Activated T-cell treated with anti-CD3 and anti-CD28 coated beads, Interleukin-2, amount 50 U/mL, for 48 hours (primary cell): ENCODE measurements at regions not wholly inside any gene's neighbourhood (a gene's known extent, or its start where the extent isn't known, plus 50 kb on each side); places are given as distances from the start of the nearest gene placed in this dataset.

Experiments
- DNase-seq, 2 experiments: peaks; one replicate each; pipeline ENCODE4 v3.0.0-alpha.2; 2020

DNA sequence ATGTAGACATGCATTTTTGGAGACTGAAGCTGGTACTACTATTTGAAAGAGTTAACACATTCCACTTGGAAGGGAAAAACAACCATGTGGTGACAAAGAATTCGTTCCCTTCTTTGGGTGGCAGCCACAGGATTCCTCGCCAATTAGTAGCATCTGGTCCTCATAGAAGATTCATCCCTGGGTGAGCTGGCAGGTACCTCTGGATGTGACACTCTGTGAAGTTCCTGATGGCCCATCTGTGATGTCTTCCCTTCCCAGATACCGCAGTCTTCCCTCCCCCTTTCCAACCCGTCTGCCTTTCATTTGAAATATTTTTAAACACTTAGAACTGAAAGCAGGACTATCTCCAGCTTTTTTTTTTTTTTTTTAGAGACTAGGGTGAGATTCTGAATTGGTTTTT is 569.5 kb downstream of the TYW1 start:
- no peak for DNase-seq

DNA sequence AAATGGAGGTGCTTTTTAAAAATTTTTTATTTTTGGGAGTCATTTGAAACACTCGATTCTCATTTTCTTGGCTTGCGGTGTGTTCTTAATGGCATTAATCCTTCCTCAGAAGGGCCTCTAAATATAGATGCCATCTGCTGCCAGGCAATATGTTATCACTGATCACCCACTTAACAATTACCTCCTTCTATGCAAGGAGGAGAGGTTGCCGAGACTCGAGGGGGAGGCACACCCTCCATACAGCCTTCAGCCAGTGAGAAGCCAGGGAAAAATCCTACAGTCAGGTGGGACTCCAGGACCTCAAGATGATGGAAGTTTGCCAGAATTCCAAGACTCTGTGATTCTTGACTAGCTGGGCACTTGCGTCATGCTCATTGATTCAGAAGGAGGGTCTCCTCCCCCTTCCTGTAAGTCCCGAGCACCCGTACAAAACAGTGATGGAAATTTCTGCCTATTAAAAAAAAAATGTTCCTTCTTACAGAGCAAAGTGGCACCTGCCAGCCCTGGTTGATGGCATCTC is 574.5 kb downstream of the TYW1 start:
- DNase-seq, result no peak

DNA sequence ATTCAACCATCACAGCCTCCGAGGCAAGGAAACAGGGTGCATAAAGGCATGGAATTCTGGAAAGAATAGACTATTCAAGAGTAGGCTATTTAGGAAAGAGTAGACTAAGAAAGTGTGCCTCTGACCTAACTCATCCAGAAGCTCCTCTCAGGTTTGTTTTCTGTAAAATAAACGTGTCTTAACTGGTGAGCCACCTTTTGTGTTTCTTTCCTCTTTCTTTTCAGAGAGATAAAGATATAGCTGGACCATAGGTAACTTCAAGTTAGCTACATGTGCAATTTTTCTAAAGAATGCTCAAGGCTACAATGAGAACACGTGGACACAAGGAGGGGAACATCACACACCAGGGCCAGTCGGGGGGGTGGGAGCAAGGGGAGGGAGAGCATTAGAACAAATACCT is 577.0 kb downstream of the TYW1 start:
- no peak for DNase-seq

DNA sequence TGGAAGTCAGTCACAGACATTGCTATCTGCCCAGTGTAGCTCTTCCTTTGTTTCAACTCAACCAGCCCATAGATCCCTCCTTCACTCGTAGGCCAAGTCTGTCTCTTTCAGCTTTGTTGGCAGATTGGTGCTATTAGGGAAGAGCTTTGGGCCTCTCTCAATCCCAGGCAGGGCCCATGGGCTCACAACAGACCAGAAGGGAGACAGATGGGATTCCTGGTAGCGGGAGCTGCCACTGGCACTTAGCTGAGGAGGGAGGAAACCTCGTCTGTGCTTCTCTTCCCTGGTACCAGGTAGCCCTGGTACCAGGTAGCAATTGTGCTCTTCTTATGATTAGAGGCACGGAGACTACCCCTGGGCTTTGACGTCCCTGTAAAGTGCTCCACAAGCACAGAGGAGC is 592.0 kb downstream of the TYW1 start:
- DNase-seq, result no peak

DNA sequence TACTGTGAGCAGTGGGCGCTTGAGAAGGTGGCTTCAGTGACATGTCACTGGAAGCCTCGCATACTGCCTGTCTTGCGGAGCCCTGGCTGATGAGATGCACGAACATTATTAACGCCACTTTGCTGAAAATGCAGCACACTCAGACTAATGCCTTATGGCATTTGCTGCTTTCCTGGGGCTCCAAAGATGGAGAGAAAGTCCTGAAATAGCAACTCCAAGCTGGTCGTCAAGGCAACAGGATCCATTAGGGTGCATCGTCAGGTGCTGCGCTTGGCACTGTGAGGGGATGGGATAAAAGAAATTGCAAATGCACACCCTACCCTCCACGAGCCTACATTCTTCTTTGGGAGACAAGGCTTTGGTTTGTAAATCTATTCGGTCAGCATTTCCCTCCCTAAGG is 592.5 kb downstream of the TYW1 start:
- no peak for DNase-seq

DNA sequence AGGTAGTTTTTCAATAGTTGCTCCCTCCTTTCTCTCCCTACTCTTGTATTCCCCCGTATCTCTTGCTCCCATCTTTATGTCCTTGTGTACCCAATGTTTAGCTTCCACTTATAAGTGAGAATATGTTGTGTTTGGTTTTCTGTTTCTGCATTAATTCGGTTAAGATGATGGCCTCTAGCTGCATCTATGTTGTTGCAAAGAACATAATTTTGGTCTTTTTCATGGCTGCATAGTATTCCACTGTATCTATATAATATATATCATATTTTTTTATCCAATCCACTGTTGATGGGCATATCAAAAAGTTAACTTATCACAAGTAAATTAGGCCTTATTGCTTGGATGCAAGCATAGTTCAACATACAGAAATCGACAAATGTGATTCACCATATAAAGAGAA is 594.0 kb downstream of the TYW1 start:
- DNase-seq, result no peak

DNA sequence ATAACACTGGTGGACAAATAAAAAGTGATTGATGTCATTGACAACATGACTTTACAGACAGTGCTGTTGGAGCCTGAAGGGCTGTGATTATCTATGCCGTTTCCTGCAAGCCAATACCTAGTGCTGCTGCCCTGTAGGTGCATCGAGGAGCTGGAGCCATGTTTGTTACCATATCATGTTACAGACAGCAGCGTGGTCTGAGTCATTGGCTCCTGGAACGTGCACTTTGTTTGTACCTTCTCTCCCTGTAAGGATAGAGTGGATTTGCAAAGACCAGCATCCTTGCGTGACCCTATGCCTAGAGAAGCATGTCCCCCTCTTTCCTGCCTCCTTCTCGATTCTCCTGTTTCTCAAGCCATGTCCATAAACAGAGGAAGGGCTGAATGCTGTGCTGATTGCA is 597.2 kb downstream of the TYW1 start:
- no peak for DNase-seq

DNA sequence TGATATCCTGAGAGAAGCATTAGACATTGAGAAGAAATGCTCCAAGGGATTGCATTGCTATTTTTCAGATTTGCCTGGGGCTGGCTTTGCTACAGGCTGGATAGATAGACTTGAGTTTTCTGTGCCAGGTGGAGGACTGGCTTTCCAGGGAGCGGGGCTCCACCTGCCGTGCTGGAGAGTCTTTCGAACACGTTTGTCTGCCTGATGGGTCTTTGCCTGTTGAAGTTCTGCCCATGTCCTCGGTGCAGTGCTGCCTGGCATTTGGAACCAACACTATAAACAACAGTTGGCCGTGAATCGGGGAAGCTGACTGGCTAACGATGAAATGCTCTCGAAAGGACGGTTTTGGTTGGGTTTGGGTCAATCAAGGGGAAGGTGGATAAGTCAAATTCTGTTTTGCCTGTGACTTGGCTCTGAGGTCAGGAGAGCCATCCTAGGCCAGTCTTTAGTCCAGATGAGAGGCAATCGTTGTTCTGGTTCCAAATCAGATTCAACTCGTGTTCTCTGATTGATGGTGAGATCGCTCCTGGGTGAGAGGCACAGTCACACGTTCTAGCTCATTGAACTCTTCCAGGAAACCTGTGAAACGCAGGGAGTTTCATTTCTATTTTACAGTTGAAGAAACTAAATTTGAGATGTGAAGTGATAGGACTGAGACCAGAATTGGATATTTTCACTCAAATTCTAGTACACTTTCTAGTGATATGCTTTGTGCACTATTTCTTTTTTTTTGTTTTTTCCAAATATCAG is 599.0 kb downstream of the TYW1 start:
- DNase-seq, result no peak

DNA sequence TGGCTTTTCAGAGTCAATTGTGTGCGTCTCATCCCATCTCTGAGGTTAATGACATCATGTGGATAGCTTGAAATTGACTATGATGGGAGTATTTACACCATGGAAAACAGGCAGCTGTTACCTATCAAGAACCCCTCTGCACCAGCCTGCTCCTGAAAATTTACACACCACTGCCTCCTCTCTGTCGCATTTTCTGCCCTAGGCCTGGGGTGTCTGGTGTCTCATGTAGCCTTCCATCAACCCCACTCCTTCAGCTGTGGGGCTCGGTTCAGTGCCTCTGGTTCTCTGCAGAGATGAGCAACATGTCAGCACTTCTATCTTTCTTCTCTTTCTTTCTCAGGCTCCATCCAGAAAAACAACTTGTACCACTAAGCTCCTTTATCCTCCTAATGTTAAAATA is 600.5 kb downstream of the TYW1 start:
- no peak for DNase-seq

DNA sequence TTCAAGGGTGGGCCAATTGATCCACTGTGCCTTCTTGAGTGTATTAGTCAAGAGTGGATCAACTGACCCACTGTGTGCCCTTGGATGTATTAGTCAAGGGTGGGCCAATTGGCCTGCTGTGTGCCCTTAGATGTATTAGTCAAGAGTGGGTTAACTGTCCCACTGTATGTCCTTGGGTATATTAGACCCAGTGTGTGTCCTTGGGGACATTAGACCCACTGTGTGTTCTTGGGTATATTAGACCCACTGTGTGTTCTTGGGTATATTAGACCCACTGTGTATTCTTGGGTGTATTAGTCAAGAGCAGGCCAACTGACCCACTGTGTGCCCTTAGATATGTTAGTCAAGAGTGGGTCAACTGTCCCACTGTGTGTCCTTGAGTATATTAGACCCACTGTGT is 601.8 kb downstream of the TYW1 start:
- no peak for DNase-seq

DNA sequence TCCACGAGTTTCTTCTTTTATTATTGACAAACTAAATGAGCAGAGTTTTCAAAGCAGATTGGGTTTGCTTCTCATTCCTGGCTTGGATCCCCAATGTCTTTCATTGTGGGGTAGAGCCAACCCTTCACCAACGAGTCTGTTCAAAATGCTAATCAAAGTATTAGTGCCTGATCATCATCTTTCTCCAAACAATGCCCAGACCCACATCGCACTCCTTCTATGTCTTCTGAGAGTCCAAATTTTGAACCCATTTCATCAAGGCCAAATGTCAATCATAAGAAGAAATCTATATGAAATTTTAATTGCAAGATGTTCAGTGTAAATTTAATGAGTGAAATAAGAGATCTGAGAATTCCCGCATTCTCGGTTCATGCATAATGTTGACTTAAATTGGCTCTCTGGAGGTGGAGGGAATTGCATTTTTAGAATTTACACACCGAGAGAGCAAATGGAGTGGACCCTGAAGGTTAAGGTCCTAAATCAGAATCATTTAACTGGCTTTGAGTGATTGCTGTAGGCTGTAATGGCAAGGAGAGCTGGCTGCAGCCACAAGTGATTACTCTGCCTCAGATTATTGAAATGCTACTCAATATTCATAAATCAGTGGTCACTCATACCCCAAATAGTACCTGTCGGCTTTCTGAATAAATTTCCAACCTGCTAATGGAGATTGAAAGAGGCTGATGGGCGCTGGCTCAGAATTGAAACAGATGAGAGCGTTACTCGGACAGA is 602.9 kb downstream of the TYW1 start:
- DNase-seq, result no peak

DNA sequence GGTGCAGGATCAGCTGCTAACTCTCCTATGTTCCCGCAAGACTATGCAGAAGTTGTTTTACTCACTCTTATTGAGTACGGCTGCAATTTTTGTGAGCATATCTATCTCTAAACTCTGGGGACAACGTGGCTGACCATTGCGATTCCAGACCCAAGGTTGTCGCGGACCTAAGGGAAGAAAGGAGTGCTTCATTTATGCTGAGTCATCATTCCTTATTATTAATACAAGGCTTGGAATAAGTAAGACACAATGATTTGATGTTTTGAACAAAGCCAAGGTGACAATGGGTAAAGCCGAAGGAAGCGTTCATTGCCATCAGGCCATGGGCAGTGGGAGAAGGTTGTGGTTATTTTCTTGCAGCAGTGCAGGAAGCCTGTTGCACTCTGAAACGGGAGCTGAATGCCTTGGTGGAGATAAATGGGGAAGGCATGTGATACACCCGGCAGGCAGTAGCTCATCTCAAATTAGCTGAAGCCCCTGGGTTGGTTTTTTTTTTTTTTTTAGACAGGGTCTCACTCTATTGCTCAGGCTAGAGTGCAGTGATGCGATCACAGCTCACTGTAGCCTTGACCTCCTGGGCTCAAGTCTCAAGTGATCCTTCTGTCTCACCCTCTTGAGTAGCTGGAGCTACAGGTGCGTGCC is 605.7 kb downstream of the TYW1 start:
- DNase-seq, result no peak

DNA sequence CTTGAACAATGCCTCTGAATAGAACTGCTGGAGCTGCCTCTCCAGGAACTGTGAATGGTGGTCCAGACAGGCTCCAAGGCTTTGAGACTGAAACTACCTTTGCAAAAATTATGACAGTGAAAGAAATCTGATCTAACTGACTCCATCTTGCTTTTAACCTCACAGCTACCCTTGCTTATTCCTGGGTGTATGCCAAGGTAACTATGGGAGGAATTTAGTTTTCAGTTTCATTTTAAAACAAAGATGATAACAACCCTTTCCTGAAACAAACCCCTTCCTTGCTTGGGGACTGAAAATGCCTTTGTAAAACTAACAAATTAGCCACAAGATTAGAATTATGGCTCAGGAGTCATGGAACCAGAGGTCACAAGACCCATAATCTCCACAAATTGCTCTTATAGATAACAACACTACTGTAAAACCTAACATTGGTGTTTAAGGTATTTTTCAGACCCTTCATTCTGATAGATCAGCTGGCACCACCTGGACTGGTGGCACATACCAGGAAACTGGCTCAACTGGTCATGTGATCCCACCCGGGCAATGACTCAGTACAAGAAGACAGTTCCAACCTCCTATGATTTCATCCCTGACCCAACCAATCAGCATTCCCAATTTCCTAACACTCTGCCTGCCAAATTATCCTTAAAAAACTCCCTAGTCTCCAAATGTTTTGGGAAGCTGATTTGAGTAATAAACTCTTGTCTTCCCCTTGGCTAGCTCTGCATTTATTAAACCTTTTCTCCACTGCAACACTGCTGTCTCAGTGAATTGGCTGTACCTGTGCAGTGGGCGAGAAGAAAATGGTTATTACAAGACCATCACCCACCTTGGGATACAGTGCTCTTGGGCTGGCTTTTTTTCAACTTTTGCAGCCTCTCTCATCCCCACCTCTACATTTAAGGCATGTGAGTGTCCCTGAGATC is 608.1 kb downstream of the TYW1 start:
- no peak for DNase-seq

DNA sequence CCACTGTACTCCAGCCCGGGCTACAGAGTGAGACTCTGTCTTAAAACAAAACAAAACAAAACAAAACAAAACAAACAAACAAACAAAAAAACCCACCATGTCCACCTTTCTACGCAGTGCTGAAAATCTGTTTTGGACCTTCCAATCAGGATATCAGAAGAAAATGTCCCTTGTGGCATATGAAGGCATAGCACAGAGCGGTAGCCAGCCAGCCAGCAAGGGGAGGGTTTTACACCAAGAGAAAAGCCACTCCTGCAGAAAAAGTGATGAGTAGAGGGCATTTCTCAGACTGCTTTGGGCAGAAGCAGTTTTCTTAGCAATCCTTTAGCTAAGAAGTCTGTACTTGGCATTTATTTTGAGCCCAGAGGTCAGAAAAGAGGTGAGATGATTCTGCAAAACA is 612.2 kb downstream of the TYW1 start:
- DNase-seq, result no peak

DNA sequence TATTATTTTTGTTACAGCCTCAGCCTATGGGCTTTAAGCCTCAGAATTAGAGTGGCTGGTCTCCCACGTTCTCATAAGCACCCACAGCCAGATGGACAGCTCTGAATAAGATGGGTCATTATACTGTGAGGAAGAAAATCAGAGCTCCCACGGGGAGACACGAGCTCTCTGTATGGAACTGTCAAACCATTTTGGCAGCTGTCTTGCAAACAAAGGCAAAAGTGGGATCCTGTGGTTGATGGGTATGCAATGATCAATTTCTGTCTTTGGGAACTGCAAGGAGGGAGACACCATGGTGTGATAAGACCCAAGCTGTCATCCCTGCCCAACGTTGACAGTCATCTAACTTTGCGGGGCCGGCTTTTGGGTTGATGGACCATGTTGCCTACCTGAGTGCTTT is 614.3 kb downstream of the TYW1 start:
- DNase-seq, result no peak

DNA sequence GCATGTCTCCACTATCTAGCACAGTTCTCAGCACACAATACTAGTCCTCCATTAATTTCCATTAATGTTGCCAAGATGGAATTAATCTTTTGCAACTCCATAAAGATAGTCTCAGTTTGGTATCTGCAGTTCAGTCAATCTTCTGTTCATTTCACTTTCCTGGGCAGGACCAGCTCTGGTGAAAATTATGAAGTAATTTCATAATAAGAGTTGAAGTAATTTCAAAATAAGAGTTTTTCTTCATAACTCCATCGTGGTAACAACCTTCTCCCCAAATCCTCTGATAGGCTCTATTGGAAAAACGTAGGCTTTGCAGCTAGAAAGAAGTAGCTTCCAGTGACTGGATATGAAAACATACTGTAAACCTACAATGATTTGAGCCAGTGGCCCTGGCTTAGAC is 618.2 kb downstream of the TYW1 start:
- no peak for DNase-seq

DNA sequence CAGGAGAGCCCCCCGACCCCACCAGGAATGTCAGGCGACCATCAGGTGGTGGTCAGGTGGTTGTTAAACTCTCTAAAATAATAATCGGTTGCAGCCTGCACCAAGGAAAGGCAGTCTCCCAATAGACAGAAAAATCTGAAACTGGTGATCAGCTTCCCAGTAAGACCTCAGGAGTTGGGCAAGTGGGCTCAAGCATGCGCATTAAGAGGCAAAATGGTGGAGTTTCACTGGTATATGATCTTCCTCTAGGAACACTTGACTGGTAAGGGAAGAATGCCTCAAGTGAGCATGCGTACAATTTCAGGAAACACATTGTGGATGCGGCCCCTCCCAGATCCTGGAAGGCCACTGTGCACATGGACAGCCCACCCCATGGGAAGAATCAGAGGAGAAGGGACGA is 619.9 kb downstream of the TYW1 start:
- DNase-seq, result no peak

DNA sequence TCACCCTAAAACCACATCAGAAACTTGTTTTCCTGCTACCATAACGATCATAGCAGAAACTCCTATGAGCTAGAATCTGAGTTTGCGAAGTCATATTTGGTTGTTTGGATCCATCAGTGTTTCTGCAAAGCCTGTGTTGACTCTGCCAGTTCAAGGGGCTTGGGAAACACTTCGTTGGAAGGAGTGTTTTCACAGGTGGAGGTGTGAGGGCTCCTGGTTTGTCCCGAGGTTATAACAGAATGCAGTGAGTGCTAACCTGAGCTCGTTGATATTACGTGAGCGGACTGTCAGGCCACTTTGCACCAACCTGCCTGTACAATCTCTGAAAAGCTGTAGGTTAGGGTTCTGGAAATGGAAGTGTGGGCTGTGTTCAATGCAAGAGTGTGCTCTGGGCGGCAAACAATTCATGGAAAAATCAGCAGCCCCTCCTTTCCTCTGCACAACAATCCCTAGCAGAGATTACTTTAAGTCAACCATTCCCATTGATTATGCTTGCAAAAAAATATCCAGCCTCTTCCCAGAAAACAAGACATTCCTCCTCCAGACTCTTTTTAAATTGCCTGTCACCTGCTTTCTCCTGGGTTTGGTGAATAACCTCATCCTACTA is 622.0 kb downstream of the TYW1 start:
- no peak for DNase-seq

DNA sequence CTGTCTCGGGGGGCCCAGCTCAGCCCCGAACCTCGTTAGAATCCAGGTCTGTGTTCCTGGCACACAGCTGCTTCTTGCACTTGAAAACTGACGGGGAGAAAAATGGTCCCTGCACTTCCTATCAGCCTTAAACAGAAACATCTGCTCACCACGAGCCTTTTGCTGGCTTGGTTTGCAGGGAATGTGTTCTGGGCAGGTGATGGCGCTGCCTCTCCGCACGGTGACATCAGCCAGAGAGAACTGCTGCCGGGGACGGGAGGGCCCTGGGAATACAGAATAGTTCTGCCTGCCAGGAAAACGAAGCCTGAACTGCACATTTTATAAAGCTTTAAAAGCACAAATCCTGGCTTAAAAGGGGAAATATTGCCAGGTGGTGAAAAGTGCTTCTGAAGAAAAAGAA is 622.5 kb downstream of the TYW1 start:
- DNase-seq, result no peak

DNA sequence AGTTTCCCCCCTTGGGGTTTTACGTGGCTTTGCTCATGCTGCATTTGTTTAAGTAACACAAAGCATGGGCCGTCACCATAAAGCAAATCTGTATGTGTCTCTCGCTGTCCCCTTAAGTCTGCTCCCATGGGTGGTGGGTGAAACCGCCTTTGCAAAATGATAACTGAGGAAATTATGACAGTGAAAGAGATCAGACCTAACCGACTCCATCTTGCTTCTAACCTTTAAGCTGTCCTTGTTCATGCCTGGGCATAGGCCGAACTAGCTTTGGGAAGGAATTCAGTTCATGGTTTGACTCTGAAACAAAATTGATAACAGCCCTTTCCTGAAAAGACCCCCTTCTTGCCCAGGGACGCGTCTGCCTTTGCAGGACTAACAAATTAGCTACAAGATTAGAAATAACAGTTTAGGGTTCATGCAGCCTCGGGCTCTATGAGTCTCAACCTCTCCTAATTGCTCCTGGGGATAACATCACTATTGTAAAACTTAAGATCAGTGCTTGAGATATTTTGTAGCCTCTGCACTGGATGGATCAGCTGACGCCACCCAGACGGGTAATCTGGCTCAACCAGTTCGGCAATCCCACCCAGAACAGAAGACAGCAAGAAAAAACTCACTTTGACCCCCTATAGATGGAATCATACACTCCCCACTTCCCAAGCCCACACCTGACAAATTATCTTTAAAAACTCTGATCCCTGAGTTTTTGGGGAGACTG is 623.7 kb downstream of the TYW1 start:
- no peak for DNase-seq

DNA sequence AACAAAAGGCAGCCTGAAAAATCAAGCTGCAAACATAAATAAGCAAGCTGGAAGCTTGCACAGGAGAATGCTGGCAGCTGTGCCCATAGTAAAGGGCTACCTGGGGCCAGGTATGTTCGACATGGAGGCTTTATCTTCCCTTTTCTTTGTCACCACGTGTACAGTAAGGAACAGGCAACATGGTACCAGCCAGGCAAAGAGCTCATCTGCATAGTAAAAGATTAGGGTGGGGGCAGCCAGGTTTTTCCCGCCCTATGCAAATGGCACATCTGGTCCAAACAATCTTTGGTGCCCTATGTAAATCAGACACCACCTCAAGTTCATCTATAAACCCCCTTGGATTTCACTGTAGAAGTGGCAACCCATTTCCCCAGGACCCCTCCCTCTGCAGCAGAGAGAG is 625.1 kb downstream of the TYW1 start:
- no peak for DNase-seq

DNA sequence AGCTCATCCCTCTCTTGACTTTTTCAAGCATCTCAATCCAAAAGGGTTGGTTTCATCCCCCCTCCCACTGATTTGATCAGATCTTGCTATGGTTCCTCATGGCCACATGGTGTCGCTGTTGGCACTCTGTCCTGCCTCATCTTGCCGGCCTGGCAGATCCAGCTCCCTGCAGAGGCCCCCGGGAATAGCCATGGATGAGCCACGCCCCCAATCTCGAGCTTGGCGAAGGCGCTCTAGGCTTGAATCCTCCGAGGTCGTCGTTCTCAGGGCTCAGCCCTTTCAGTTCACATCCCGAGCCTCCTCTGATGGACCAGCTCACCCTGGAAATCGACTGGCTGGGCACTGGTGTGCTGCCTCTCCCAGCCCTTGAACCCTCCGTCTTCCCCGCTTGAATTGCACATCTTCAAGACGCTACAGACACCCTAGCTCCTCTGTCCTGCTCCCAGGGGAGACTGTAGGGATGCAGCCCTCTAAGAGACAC is 628.7 kb downstream of the TYW1 start:
- DNase-seq, result peak; percentile 25 to 39
